A549 (cell line): ENCODE measurements at regions not wholly inside any gene's neighbourhood (a gene's known extent, or its start where the extent isn't known, plus 50 kb on each side); places are given as distances from the start of the nearest gene placed in this dataset.
"Not testable (repeated sequence)": the region's sequence is repeated elsewhere in the genome, so short reads cannot be mapped to it uniquely, and the experiment has no call there.

Source experiments
- ATAC-seq, 2 experiments: fragments of 200-7000 bp in 1 of 2; fragments of >200 bp in 1 of 2; cut with Nextera tagmentation in 1 of 2; cut with Tn5 transposase in 1 of 2; 3 replicates each; pipeline versions ENCODE4 v1.8.0 to v1.9.1; 2018 to 2020; ENCODE audit warnings: mild to moderate bottlenecking in 1 of 2, moderate library complexity in 1 of 2
- CTCF ChIA-PET: fragments of 300-600 bp; sonication (Branson Sonifier 250); formaldehyde crosslinking; extraction: SDS; loops from one replicate; lab custom pipeline; 2021; ENCODE audit warnings: antibody characterized with exemption, inconsistent platforms; lab: Yijun Ruan, JAX
- POLR2A ChIA-PET: fragments of 350-600 bp; formaldehyde crosslinking; extraction: SDS; loops from one replicate; lab custom pipeline; 2021; ENCODE audit warnings: antibody characterized with exemption, inconsistent platforms; lab: Yijun Ruan, JAX
- DNase-seq, 2 experiments: peaks; one replicate each; pipeline versions ENCODE4 v3.0.0 to v3.0.0-alpha.2; 2011 to 2016; ENCODE audit warnings: low read depth in 1 of 2, low spot score in 1 of 2
- FAIRE-seq: peaks from 2 replicates; lab custom pipeline; 2011; peaks lifted over from hg19 to GRCh38; lab: Jason Lieb, UNC
- H3K27ac ChIP-seq, 2 experiments: fragments of >200 bp; sonication (Bioruptor Twin); formaldehyde crosslinking; 3 replicates each; pipeline ENCODE4 v1.5.1; 2016 to 2017
- H3K4me1 ChIP-seq: fragments of >200 bp; sonication (Bioruptor Twin); formaldehyde crosslinking; 3 replicates; pipeline ENCODE4 v1.6.1; 2016
- H3K4me2 ChIP-seq: fragments of >200 bp; sonication (Bioruptor Twin); formaldehyde crosslinking; 3 replicates; pipeline ENCODE4 v1.6.1; 2016
- H3K4me3 ChIP-seq: fragments of >200 bp; sonication (Bioruptor Twin); formaldehyde crosslinking; 3 replicates; pipeline ENCODE4 v1.5.1; 2016
- H3K9me3 ChIP-seq: fragments of >200 bp; sonication (Bioruptor Twin); formaldehyde crosslinking; 3 replicates; pipeline ENCODE4 v1.6.1; 2016
- BHLHE40 ChIP-seq: IDR thresholded peaks from 2 replicates; pipeline ENCODE4 v1.6.1; 2012; ENCODE audit warnings: low read depth, low read length, inconsistent platforms
- CBX2 ChIP-seq: fragments of 200-600 bp; sonication (generic); IDR thresholded peaks from 2 replicates; pipeline ENCODE4 v1.6.1; 2016; ENCODE audit warnings: low read depth, mild to moderate bottlenecking, borderline replicate concordance
- CBX8 ChIP-seq: fragments of 200-600 bp; sonication (generic); IDR thresholded peaks from 2 replicates; pipeline ENCODE4 v1.6.1; 2016
- CHD2 ChIP-seq: fragments of 150-350 bp; IDR thresholded peaks from 2 replicates; pipeline ENCODE4 v1.6.1; 2014; ENCODE audit warnings: low read length; ENCODE audit not compliant: partially characterized antibody
- ESRRA ChIP-seq: fragments of 150-350 bp; IDR thresholded peaks from 2 replicates; pipeline ENCODE4 v1.6.1; 2014; ENCODE audit warnings: mild to moderate bottlenecking, low read length, borderline replicate concordance
- FOSL2 ChIP-seq, 2 experiments: fragments of 450-650 bp in 1 of 2; fragments of >200 bp in 1 of 2; sonication (Bioruptor Twin) in 1 of 2; formaldehyde crosslinking; IDR thresholded peaks; 2 replicates each; pipeline versions ENCODE4 v1.5.0 to v1.6.1; 2016 to 2020; ENCODE audit warnings: mild to moderate bottlenecking in 1 of 2, moderate library complexity in 1 of 2
- GATA3 ChIP-seq: IDR thresholded peaks from 2 replicates; pipeline ENCODE4 v1.6.1; 2012; ENCODE audit warnings: borderline replicate concordance
- HDAC2 ChIP-seq: fragments of 200-600 bp; sonication (generic); IDR thresholded peaks from 2 replicates; pipeline ENCODE4 v1.6.1; 2016
- HOXA7 ChIP-seq: fragments of 250-450 bp; sonication (Bioruptor Pico); IDR thresholded peaks from 2 replicates; pipeline ENCODE4 v1.5.0; 2020; ENCODE audit warnings: mild to moderate bottlenecking, moderate library complexity
- JUNB ChIP-seq: fragments of >200 bp; sonication (Bioruptor Twin); formaldehyde crosslinking; IDR thresholded peaks from 2 replicates; pipeline ENCODE4 v1.6.1; 2016
- MAFK ChIP-seq: fragments of 450-650 bp; IDR thresholded peaks from 2 replicates; pipeline ENCODE4 v1.6.1; 2014; ENCODE audit not compliant: partially characterized antibody
- MAZ ChIP-seq: fragments of 150-350 bp; IDR thresholded peaks from 2 replicates; pipeline ENCODE4 v1.6.1; 2014; ENCODE audit warnings: antibody characterized with exemption, low read depth, low read length, borderline replicate concordance
- NPAS2 ChIP-seq: fragments of 250-450 bp; sonication (Bioruptor Pico); IDR thresholded peaks from 2 replicates; pipeline ENCODE4 v1.8.0; 2022; ENCODE audit warnings: mild to moderate bottlenecking, moderate library complexity, borderline replicate concordance
- PHF8 ChIP-seq: fragments of 200-600 bp; sonication (generic); IDR thresholded peaks from 2 replicates; pipeline ENCODE4 v1.6.1; 2016; ENCODE audit warnings: low read depth, mild to moderate bottlenecking, antibody characterized with exemption, moderate library complexity, borderline replicate concordance
- RAD21 ChIP-seq, 2 experiments: fragments of >200 bp in 1 of 2; sonication (Bioruptor Twin) in 1 of 2; formaldehyde crosslinking in 1 of 2; IDR thresholded peaks in 1 of 2; conservative IDR thresholded peaks in 1 of 2; 2 replicates in 1 of 2; 3 replicates in 1 of 2; pipeline ENCODE4 v1.6.1; 2012 to 2018; ENCODE audit warnings: inconsistent platforms in 1 of 2
- RARB ChIP-seq: fragments of 250-450 bp; sonication (Bioruptor Pico); IDR thresholded peaks from 2 replicates; pipeline ENCODE4 v1.8.0; 2021; ENCODE audit warnings: mild to moderate bottlenecking, moderate library complexity
- RFX5 ChIP-seq: fragments of 450-650 bp; IDR thresholded peaks from 2 replicates; pipeline ENCODE4 v1.7.1; 2014; ENCODE audit warnings: antibody characterized with exemption, mild to moderate bottlenecking, moderate library complexity
- RNF2 ChIP-seq: fragments of 200-600 bp; sonication (generic); IDR thresholded peaks from 2 replicates; pipeline ENCODE4 v1.6.1; 2016; ENCODE audit warnings: low read depth, mild to moderate bottlenecking, antibody characterized with exemption, moderate library complexity, borderline replicate concordance
- TFCP2L1 ChIP-seq: fragments of 250-450 bp; sonication (Bioruptor Pico); IDR thresholded peaks from 2 replicates; pipeline ENCODE4 v1.5.0; 2021; ENCODE audit warnings: mild to moderate bottlenecking
- TP53 ChIP-seq: fragments of 250-450 bp; sonication (Bioruptor Pico); IDR thresholded peaks from 2 replicates; pipeline ENCODE4 v1.5.0; 2021; ENCODE audit warnings: mild to moderate bottlenecking, moderate library complexity
- ZC3H11A ChIP-seq: fragments of 450-650 bp; IDR thresholded peaks from 2 replicates; pipeline ENCODE4 v1.6.1; 2014; ENCODE audit warnings: antibody characterized with exemption, mild to moderate bottlenecking
- ZFP36 ChIP-seq: fragments of 450-650 bp; IDR thresholded peaks from 2 replicates; pipeline ENCODE4 v1.6.1; 2014; ENCODE audit warnings: borderline replicate concordance; ENCODE audit not compliant: partially characterized antibody
- ZSCAN20 ChIP-seq: fragments of 250-450 bp; sonication (Bioruptor Pico); IDR thresholded peaks from 2 replicates; pipeline ENCODE4 v1.8.0; 2022; ENCODE audit warnings: mild to moderate bottlenecking, moderate library complexity
- WGBS: methylation state at CpG from one replicate; pipeline ENCODE4 v1.1.6; 2017; ENCODE audit errors: missing lambda C conversion rate; 5-methylcytosine and 5-hydroxymethylcytosine counted together
- TF ChIP-seq, protein P1 (sequence below): fragments of 150-350 bp; IDR thresholded peaks from 2 replicates; pipeline ENCODE4 v1.6.1; 2014; ENCODE audit warnings: low read depth, mild to moderate bottlenecking, low read length
- TF ChIP-seq, protein P2 (sequence below): IDR thresholded peaks from 2 replicates; pipeline ENCODE4 v1.6.1; 2012; ENCODE audit warnings: low read depth, borderline replicate concordance
- TF ChIP-seq, protein P3 (sequence below): fragments of >200 bp; sonication (Bioruptor Twin); formaldehyde crosslinking; IDR thresholded peaks from 3 replicates; pipeline ENCODE4 v1.5.1; 2016
- TF ChIP-seq, protein P4 (sequence below): fragments of 250-450 bp; sonication (Bioruptor Pico); IDR thresholded peaks from 2 replicates; pipeline ENCODE4 v1.5.0; 2020; ENCODE audit warnings: low read depth, mild to moderate bottlenecking, moderate library complexity

DNA sequence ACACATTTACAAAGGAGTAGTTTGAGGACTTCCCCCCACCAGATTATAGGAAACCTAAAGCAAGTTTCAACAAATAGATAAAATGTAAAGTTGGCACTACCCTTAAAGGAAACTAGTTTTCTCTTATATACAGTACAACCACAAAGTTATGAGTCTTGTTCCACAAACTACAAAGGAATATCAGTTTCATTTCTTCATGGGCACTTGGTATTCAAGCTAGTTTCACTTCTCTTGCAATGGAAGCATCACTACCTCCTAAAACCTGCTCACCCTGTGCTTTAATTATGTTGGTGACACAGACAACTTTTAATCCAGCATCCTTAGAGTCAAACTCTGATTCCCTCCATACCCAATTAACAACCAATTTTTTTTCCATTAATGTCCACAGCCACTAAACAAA lies 707.0 kb downstream of the ROBO2 start:
- TF ChIP-seq ZC3H11A, result no peak
- no peak for TF ChIP-seq GATA3
- ATAC-seq (no peak), DNase-seq (no peak), FAIRE-seq (no peak)
- Histone ChIP-seq H3K9me3 (no peaks in the 10 kb centered on the region), H3K4me2 (no peak overlapping the region), H3K27ac (no peak overlapping the region), H3K4me3 (no peak overlapping the region), H3K4me1 (no peaks in the 10 kb centered on the region)
- ChIA-PET CTCF (no interaction called here), POLR2A (no interaction called here)

DNA sequence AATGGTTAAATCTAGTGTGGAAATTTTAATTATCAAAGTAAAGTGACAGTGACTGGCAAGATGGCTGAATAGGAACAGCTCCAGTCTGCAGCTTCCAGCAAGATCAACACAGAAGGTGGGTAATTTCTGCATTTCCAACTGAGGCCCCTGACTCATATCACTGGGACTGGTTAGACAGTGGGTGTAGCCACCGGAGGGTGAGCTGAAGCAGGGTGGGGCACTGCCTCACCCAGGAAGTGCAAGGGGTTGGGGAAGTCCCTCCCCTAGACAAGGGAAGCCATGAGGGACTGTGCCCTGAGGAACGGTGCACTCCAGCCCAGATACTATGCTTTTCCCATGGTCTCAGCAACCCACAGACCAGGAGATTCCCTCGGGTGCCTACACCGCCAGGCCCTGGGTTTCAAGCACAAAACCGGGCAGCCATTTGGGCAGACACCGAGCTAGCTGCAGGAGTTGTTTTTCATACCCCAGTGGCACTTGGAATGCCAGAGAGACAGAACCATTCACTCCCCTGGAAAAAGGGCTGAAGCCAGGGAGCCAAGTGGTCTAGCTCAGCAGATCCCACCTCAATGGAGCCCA lies 716.6 kb downstream of the ROBO2 start:
- POLR2A ChIA-PET, DNase-seq, CTCF ChIA-PET, H3K27ac ChIP-seq, H3K4me2 ChIP-seq, H3K9me3 ChIP-seq, FAIRE-seq, H3K4me1 ChIP-seq, H3K4me3 ChIP-seq, ATAC-seq: not testable (repeated sequence)
- WGBS, result 0% methylated on average over 3 of the region's 6 CpGs

DNA sequence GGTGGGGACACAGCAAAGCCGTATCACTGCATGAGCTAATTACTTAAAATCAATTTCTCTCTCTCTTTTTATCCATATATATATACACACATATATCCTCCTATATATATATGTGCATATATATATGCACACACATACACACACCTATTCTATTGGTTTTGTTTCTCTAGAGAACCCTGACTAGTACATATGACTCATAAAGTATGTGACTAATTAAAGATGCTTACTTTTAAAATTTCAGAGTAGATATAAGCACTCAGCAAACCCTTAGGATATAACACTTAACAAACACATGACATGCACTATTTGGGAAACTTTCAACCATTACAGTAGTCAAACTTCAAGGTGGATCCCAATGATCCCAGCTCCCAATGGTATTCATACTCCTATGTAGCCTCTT lies 732.6 kb downstream of the ROBO2 start:
- FAIRE-seq, result no peak
- TF ChIP-seq RARB (CRISPR knock-in tag) (no peak), MAFK (no peak), PHF8 (no peak), FOSL2 (IDR thresholded peaks at IDR 0.05) (no peak), FOSL2 (CRISPR knock-in tag; IDR thresholded peaks at IDR 0.05) (no peak), RNF2 (no peak), ESRRA (no peak), ZFP36 (no peak)
- TF ChIP-seq, protein P1, sequence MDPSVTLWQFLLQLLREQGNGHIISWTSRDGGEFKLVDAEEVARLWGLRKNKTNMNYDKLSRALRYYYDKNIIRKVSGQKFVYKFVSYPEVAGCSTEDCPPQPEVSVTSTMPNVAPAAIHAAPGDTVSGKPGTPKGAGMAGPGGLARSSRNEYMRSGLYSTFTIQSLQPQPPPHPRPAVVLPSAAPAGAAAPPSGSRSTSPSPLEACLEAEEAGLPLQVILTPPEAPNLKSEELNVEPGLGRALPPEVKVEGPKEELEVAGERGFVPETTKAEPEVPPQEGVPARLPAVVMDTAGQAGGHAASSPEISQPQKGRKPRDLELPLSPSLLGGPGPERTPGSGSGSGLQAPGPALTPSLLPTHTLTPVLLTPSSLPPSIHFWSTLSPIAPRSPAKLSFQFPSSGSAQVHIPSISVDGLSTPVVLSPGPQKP, result no peak
- TF ChIP-seq, protein P2, sequence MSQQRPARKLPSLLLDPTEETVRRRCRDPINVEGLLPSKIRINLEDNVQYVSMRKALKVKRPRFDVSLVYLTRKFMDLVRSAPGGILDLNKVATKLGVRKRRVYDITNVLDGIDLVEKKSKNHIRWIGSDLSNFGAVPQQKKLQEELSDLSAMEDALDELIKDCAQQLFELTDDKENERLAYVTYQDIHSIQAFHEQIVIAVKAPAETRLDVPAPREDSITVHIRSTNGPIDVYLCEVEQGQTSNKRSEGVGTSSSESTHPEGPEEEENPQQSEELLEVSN, result no peak
- TF ChIP-seq, protein P3, sequence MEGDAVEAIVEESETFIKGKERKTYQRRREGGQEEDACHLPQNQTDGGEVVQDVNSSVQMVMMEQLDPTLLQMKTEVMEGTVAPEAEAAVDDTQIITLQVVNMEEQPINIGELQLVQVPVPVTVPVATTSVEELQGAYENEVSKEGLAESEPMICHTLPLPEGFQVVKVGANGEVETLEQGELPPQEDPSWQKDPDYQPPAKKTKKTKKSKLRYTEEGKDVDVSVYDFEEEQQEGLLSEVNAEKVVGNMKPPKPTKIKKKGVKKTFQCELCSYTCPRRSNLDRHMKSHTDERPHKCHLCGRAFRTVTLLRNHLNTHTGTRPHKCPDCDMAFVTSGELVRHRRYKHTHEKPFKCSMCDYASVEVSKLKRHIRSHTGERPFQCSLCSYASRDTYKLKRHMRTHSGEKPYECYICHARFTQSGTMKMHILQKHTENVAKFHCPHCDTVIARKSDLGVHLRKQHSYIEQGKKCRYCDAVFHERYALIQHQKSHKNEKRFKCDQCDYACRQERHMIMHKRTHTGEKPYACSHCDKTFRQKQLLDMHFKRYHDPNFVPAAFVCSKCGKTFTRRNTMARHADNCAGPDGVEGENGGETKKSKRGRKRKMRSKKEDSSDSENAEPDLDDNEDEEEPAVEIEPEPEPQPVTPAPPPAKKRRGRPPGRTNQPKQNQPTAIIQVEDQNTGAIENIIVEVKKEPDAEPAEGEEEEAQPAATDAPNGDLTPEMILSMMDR, result no peak
- TF ChIP-seq, all 56 proteins: peak for 0
- Histone ChIP-seq H3K4me3 (no peak overlapping the region), H3K27ac (no peak overlapping the region), H3K4me2 (no peak overlapping the region), H3K4me1 (no peaks in the 10 kb centered on the region), H3K9me3 (no peaks in the 10 kb centered on the region)
- ChIA-PET POLR2A (no interaction called here), CTCF (no interaction called here)
- no peak for DNase-seq
- no peak for ATAC-seq
- WGBS, result 4% methylated on average over 1 of the region's 1 CpG

DNA sequence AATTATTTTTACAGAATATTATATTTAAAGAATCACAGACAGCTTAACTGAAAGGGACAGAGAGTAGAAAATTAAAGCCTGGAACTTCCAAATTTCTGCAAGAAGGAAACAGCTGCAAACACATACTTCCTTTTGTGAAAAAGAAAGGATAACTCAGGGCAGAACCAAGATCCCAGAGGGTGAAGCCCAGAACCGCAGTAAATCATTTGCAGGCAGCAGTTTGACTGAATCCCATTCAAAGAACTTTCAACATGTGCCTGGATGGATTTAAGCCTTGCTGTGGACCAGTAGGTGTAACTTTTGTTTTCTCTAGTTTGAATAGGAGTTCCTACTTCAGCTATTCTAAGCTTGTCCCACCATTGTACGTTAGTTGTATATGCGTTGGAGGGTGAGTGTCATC lies 733.2 kb downstream of the ROBO2 start:
- 0% methylated on average over 3 of the region's 3 CpGs for WGBS
- ChIA-PET POLR2A (no interaction called here), CTCF (no interaction called here)
- Histone ChIP-seq H3K4me2 (no peak overlapping the region), H3K4me1 (no peaks in the 10 kb centered on the region), H3K9me3 (no peaks in the 10 kb centered on the region), H3K27ac (no peak overlapping the region), H3K4me3 (no peak overlapping the region)
- FAIRE-seq, result no peak
- ATAC-seq, result no peak
- no peak for DNase-seq
- TF ChIP-seq CHD2, result no peak
- no peak for TF ChIP-seq NPAS2 (CRISPR knock-in tag)
- TF ChIP-seq ZSCAN20, result no peak
- TF ChIP-seq RNF2, result no peak
- TF ChIP-seq, protein P4, sequence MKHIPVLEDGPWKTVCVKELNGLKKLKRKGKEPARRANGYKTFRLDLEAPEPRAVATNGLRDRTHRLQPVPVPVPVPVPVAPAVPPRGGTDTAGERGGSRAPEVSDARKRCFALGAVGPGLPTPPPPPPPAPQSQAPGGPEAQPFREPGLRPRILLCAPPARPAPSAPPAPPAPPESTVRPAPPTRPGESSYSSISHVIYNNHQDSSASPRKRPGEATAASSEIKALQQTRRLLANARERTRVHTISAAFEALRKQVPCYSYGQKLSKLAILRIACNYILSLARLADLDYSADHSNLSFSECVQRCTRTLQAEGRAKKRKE (CRISPR knock-in tag), result no peak
- no peak for TF ChIP-seq JUNB
- TF ChIP-seq HOXA7 (CRISPR knock-in tag), result no peak
- TF ChIP-seq RAD21 (conservative IDR thresholded peaks at IDR 0.05 in 1 of 2, IDR thresholded peaks at IDR 0.05 in 1 of 2), result no peak
- no peak for TF ChIP-seq MAZ
- TF ChIP-seq CBX8, result no peak
- TF ChIP-seq ZFP36, result no peak
- no peak for TF ChIP-seq BHLHE40
- no peak for TF ChIP-seq TFCP2L1 (CRISPR knock-in tag)
- no peak for TF ChIP-seq ZC3H11A
- TF ChIP-seq TP53 (CRISPR knock-in tag), result no peak
- no peak for TF ChIP-seq HDAC2
- no peak for TF ChIP-seq RFX5
- no peak for TF ChIP-seq CBX2
